ENCODE measurements at regions not wholly inside any gene's neighbourhood (a gene's known extent, or its start where the extent isn't known, plus 50 kb on each side); places are given as distances from the start of the nearest gene placed in this dataset.

DNA sequence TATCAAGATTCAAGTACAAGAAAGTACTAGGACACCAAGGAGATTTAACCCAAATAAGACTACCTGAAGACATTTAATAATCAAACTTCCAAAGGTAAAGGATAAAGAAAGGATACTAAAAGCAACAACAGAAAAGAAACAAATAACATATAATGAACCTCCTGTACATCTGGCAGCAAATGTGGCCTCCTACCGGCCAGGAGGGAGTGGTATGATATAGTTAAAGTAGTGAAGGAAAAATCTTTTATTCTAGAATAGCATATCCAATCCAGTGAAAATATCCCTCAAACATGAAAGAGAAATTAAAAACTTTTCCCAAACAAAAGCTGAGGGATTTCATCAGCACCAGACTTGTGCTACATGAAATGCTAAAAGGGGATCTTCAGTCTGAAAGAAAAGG is 104.7 kb upstream of the GUCY1A2 start:
- TF ChIP-seq CTCF (IDR thresholded peaks at IDR 0.05; ENCODE audit: low read length) (no peak), EZH2 (IDR thresholded peaks at IDR 0.05; ENCODE audit: borderline replicate concordance, low read length) (no peak)
